ENCODE measurements at regions not wholly inside any gene's neighbourhood (a gene's known extent, or its start where the extent isn't known, plus 50 kb on each side); places are given as distances from the start of the nearest gene placed in this dataset.

DNA sequence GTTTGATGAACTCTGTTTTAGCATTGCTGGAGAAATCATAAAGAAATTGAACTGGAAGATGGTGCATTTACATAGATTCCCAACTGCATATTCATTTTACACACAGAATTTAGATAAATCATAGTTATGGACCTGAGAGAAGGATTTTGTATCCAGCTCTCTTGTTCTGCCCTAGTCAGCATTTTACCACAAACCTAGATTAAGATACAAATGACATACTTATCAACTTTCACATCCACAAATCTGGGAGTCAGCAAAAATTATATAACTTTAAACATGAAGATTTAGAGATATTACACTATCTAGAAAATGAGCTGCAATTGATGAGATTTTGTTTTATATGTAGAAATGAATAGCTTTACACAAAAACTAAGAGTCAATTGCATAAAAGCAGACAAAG is 632.8 kb downstream of the IGSF11 start:
- H3K4me1 ChIP-seq (ENCODE audit: control insufficient read depth, insufficient read depth, low read depth, low read length), result no peaks in the 10 kb centered on the region
- H3K4ac ChIP-seq (ENCODE audit: low read depth in 1 of 2, low read length in 2 of 2), result no peak overlapping the region
- no peak overlapping the region for H3K14ac ChIP-seq (ENCODE audit: low read length in 2 of 2)
- no peak overlapping the region for H2AK5ac ChIP-seq (ENCODE audit: low read length, severe bottlenecking)
- no peak overlapping the region for H2BK12ac ChIP-seq (ENCODE audit: low read length in 2 of 2)
- H2BK120ac ChIP-seq (ENCODE audit: low read depth, low read length), result no peak overlapping the region
- no peak overlapping the region for H4K91ac ChIP-seq (ENCODE audit: low read length)
- H2BK5ac ChIP-seq (ENCODE audit: low read depth, low read length, poor library complexity, severe bottlenecking), result no peak overlapping the region
- no peaks in the 10 kb centered on the region for H3K9me3 ChIP-seq (ENCODE audit: control insufficient read depth, low read length)
- no peaks in the 10 kb centered on the region for H3K27me3 ChIP-seq (ENCODE audit: control insufficient read depth in 1 of 2, insufficient read depth in 1 of 2, low read length in 2 of 2)
- H3K4me2 ChIP-seq (ENCODE audit: low read length, poor library complexity, severe bottlenecking), result no peak overlapping the region
- no peak overlapping the region for H3K18ac ChIP-seq (ENCODE audit: low read depth in 1 of 2, low read length in 2 of 2)
- H3K79me1 ChIP-seq (replicated peaks; ENCODE audit: low read length, poor library complexity, severe bottlenecking), result no peaks in the 10 kb centered on the region
- H4K8ac ChIP-seq (ENCODE audit: low read length), result no peak overlapping the region
- no peaks in the 10 kb centered on the region for H3K36me3 ChIP-seq (ENCODE audit: control insufficient read depth in 1 of 2, insufficient read depth in 2 of 2, low read depth in 1 of 2, low read length in 2 of 2)
- no peak overlapping the region for H3K23ac ChIP-seq (ENCODE audit: low read length in 2 of 2)
- H2BK15ac ChIP-seq (ENCODE audit: low read depth, poor library complexity, severe bottlenecking), result no peak overlapping the region
- H3K27ac ChIP-seq (ENCODE audit: low read length, poor library complexity, severe bottlenecking), result no peak overlapping the region
- no peak overlapping the region for H2AFZ ChIP-seq (ENCODE audit: low read depth, low read length)
- no peak overlapping the region for H3K4me3 ChIP-seq (ENCODE audit: insufficient read depth in 1 of 2, low read depth in 1 of 2, low read length in 2 of 2)
- no peak for DNase-seq
- H3K9ac ChIP-seq (ENCODE audit: low read length), result no peak overlapping the region

DNA sequence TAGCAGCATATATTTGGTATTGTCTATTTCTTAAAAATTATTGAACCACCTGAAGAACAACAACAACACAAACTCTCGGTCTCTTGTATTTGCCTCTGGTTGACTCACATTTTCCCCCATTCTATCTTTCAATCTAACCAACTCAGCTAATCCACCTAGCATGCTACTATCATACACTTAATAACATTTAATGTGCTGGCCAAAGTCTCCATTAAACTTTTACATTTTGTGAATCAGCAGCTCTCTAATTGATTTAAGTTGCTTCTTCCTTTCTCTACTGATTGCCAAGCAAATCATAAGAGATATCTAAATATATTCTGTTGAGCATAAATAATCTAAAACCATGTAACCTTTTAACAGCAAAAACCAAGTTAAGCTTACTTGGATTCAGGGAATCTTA is 631.7 kb downstream of the IGSF11 start:
- H4K8ac ChIP-seq (ENCODE audit: low read length), result no peak overlapping the region
- H2BK15ac ChIP-seq (ENCODE audit: low read depth, poor library complexity, severe bottlenecking), result no peak overlapping the region
- H2AK5ac ChIP-seq (ENCODE audit: low read length, severe bottlenecking), result no peak overlapping the region
- H2BK120ac ChIP-seq (ENCODE audit: low read depth, low read length), result no peak overlapping the region
- H3K4ac ChIP-seq (ENCODE audit: low read depth in 1 of 2, low read length in 2 of 2), result no peak overlapping the region
- no peak overlapping the region for H2AFZ ChIP-seq (ENCODE audit: low read depth, low read length)
- H3K9ac ChIP-seq (ENCODE audit: low read length), result no peak overlapping the region
- no peak overlapping the region for H3K27ac ChIP-seq (ENCODE audit: low read length, poor library complexity, severe bottlenecking)
- H4K91ac ChIP-seq (ENCODE audit: low read length), result no peak overlapping the region
- DNase-seq, result no peak
- no peak overlapping the region for H2BK12ac ChIP-seq (ENCODE audit: low read length in 2 of 2)
- H3K36me3 ChIP-seq (ENCODE audit: control insufficient read depth in 1 of 2, insufficient read depth in 2 of 2, low read depth in 1 of 2, low read length in 2 of 2), result no peaks in the 10 kb centered on the region
- WGBS, result 90% methylated on average over 1 of the region's 1 CpG
- H3K4me1 ChIP-seq (ENCODE audit: control insufficient read depth, insufficient read depth, low read depth, low read length), result no peaks in the 10 kb centered on the region
- H3K4me3 ChIP-seq (ENCODE audit: insufficient read depth in 1 of 2, low read depth in 1 of 2, low read length in 2 of 2), result no peak overlapping the region
- H3K27me3 ChIP-seq (ENCODE audit: control insufficient read depth in 1 of 2, insufficient read depth in 1 of 2, low read length in 2 of 2), result no peaks in the 10 kb centered on the region
- H3K14ac ChIP-seq (ENCODE audit: low read length in 2 of 2), result no peak overlapping the region
- H3K9me3 ChIP-seq (ENCODE audit: control insufficient read depth, low read length), result no peaks in the 10 kb centered on the region
- no peak overlapping the region for H2BK5ac ChIP-seq (ENCODE audit: low read depth, low read length, poor library complexity, severe bottlenecking)
- H3K23ac ChIP-seq (ENCODE audit: low read length in 2 of 2), result no peak overlapping the region
- no peak overlapping the region for H3K4me2 ChIP-seq (ENCODE audit: low read length, poor library complexity, severe bottlenecking)
- no peak overlapping the region for H3K18ac ChIP-seq (ENCODE audit: low read depth in 1 of 2, low read length in 2 of 2)
- no peaks in the 10 kb centered on the region for H3K79me1 ChIP-seq (replicated peaks; ENCODE audit: low read length, poor library complexity, severe bottlenecking)

DNA sequence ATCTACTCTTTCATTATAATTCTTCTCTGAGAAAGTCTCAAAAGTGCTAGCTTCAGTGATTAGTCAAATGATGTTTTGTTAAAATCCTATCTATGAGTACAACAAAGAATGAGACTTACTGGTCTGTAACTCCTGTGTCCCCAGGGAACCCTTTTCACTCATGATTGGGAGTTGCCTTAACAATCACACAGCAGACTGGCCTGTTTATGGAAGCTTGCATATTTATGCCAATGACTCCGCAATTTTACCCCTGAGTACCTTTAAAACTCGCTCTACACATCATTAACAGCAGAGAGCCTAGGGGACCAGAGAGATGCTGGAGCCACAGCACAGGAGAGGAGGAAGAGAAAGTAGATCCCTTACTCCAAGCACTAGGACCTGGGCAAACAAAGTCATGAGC is 628.1 kb downstream of the IGSF11 start:
- H2BK120ac ChIP-seq (ENCODE audit: low read depth, low read length), result no peak overlapping the region
- H3K14ac ChIP-seq (ENCODE audit: low read length in 2 of 2), result no peak overlapping the region
- H2BK15ac ChIP-seq (ENCODE audit: low read depth, poor library complexity, severe bottlenecking), result no peak overlapping the region
- no peak overlapping the region for H3K27ac ChIP-seq (ENCODE audit: low read length, poor library complexity, severe bottlenecking)
- H3K4me1 ChIP-seq (ENCODE audit: control insufficient read depth, insufficient read depth, low read depth, low read length), result no peaks in the 10 kb centered on the region
- no peak overlapping the region for H2AK5ac ChIP-seq (ENCODE audit: low read length, severe bottlenecking)
- H3K23ac ChIP-seq (ENCODE audit: low read length in 2 of 2), result no peak overlapping the region
- DNase-seq, result no peak
- 67% methylated on average over 1 of the region's 2 CpGs for WGBS
- no peaks in the 10 kb centered on the region for H3K27me3 ChIP-seq (ENCODE audit: control insufficient read depth in 1 of 2, insufficient read depth in 1 of 2, low read length in 2 of 2)
- no peak overlapping the region for H2BK5ac ChIP-seq (ENCODE audit: low read depth, low read length, poor library complexity, severe bottlenecking)
- no peaks in the 10 kb centered on the region for H3K9me3 ChIP-seq (ENCODE audit: control insufficient read depth, low read length)
- H3K4me3 ChIP-seq (ENCODE audit: insufficient read depth in 1 of 2, low read depth in 1 of 2, low read length in 2 of 2), result no peak overlapping the region
- H3K18ac ChIP-seq (ENCODE audit: low read depth in 1 of 2, low read length in 2 of 2), result no peak overlapping the region
- no peaks in the 10 kb centered on the region for H3K79me1 ChIP-seq (replicated peaks; ENCODE audit: low read length, poor library complexity, severe bottlenecking)
- H4K91ac ChIP-seq (ENCODE audit: low read length), result no peak overlapping the region
- H3K36me3 ChIP-seq (ENCODE audit: control insufficient read depth in 1 of 2, insufficient read depth in 2 of 2, low read depth in 1 of 2, low read length in 2 of 2), result no peaks in the 10 kb centered on the region
- no peak overlapping the region for H2BK12ac ChIP-seq (ENCODE audit: low read length in 2 of 2)
- no peak overlapping the region for H3K9ac ChIP-seq (ENCODE audit: low read length)
- H3K4me2 ChIP-seq (ENCODE audit: low read length, poor library complexity, severe bottlenecking), result no peak overlapping the region
- H2AFZ ChIP-seq (ENCODE audit: low read depth, low read length), result no peak overlapping the region
- H3K4ac ChIP-seq (ENCODE audit: low read depth in 1 of 2, low read length in 2 of 2), result no peak overlapping the region
- no peak overlapping the region for H4K8ac ChIP-seq (ENCODE audit: low read length)

DNA sequence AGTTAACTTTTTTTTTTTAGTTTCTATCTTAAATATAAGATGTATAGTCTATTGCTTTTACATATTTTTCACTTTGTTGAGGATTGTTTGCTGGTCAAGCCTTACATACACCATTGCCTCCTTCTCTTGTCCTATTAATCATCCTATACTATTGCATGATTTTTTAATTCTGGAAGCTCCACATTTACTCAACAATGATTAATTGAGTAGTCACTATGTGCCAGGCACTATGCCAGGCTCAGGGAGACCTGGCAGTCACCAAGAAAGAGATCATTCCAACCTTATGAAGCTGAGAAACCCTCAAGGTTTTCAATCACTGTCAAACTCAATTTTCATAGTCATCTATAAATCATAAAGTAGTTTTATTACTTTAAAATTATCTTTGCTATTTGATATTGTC is 626.2 kb downstream of the IGSF11 start:
- Histone ChIP-seq H2BK120ac (ENCODE audit: low read depth, low read length) (no peak overlapping the region), H3K14ac (ENCODE audit: low read length in 2 of 2) (no peak overlapping the region), H2BK5ac (ENCODE audit: low read depth, low read length, poor library complexity, severe bottlenecking) (no peak overlapping the region), H3K9me3 (ENCODE audit: control insufficient read depth, low read length) (no peaks in the 10 kb centered on the region), H3K27me3 (ENCODE audit: control insufficient read depth in 1 of 2, insufficient read depth in 1 of 2, low read length in 2 of 2) (no peaks in the 10 kb centered on the region), H2AK5ac (ENCODE audit: low read length, severe bottlenecking) (no peak overlapping the region), H3K9ac (ENCODE audit: low read length) (no peak overlapping the region), H3K18ac (ENCODE audit: low read depth in 1 of 2, low read length in 2 of 2) (no peak overlapping the region), H2BK12ac (ENCODE audit: low read length in 2 of 2) (no peak overlapping the region), H4K91ac (ENCODE audit: low read length) (no peak overlapping the region), H2BK15ac (ENCODE audit: low read depth, poor library complexity, severe bottlenecking) (no peak overlapping the region), H3K4me3 (ENCODE audit: insufficient read depth in 1 of 2, low read depth in 1 of 2, low read length in 2 of 2) (no peak overlapping the region), H3K27ac (ENCODE audit: low read length, poor library complexity, severe bottlenecking) (no peak overlapping the region), H2AFZ (ENCODE audit: low read depth, low read length) (no peak overlapping the region), H3K23ac (ENCODE audit: low read length in 2 of 2) (no peak overlapping the region), H3K4me2 (ENCODE audit: low read length, poor library complexity, severe bottlenecking) (no peak overlapping the region), H3K4ac (ENCODE audit: low read depth in 1 of 2, low read length in 2 of 2) (no peak overlapping the region), H3K36me3 (ENCODE audit: control insufficient read depth in 1 of 2, insufficient read depth in 2 of 2, low read depth in 1 of 2, low read length in 2 of 2) (no peaks in the 10 kb centered on the region), H3K4me1 (ENCODE audit: control insufficient read depth, insufficient read depth, low read depth, low read length) (no peaks in the 10 kb centered on the region), H3K79me1 (replicated peaks; ENCODE audit: low read length, poor library complexity, severe bottlenecking) (no peaks in the 10 kb centered on the region), H4K8ac (ENCODE audit: low read length) (no peak overlapping the region)
- DNase-seq, result no peak

Data from mesenchymal stem cell (in vitro differentiated cells and primary cell).